ENCODE measurements at regions not wholly inside any gene's neighbourhood (a gene's known extent, or its start where the extent isn't known, plus 50 kb on each side); places are given as distances from the start of the nearest gene placed in this dataset.

DNA sequence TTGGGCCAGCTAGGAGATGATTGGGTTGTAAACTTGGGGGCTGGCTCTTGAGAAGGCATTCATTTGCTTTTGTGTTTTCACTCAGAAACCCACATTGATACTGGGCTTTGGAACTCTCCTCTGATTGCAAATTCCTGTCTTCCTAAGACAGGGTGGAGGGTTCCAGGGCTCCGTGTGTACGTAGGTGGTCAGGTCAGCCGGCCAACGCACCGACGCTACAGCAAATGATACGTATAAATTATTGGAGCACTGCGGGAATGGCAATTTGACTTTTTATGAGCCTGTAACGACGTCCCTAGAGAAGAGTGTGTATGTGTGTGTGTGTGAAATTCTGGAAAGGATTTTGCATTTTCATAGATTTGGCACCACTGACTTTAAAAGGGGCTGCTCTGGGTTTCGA, 236.9 kb downstream of the SHOX start:
- no peak overlapping the region for H3K4me3 ChIP-seq

GRCh38 chrX:866441-866990, 235.9 kb downstream of the SHOX start:
- DNase-seq (ENCODE audit: extremely low spot score): peak; percentile 50
- intact Hi-C loops (cut with DNase I): no loop called here
- Histone ChIP-seq H3K4me3 (no peak overlapping the region), H3K27ac (replicated peaks in 1 of 4) (no peak overlapping the region), H3K27me3 (peaks cover 0 to 29% (median 0%) of the 10 kb centered on the region in 4 donors), H3K9me3 (no peaks in the 10 kb centered on the region), H3K4me1 (no peaks in the 10 kb centered on the region), H3K36me3 (no peaks in the 10 kb centered on the region)
- 50% methylated on average over 18 of the region's 18 CpGs for WGBS
- TF ChIP-seq POLR2A (IDR thresholded peaks at IDR 0.05; ENCODE audit: low read depth) (no peak), POLR2AphosphoS5 (IDR thresholded peaks at IDR 0.05) (no peak), EP300 (IDR thresholded peaks at IDR 0.05) (no peak), CTCF (IDR thresholded peaks at IDR 0.05) (no peak)

More for the DNA sequence above, 236.9 kb downstream of the SHOX start:
- Histone ChIP-seq H3K36me3 (no peaks in the 10 kb centered on the region), H3K9me3 (no peaks in the 10 kb centered on the region), H3K27ac (replicated peaks in 1 of 4) (no peak overlapping the region), H3K27me3 (peaks cover 0 to 29% (median 0%) of the 10 kb centered on the region in 4 donors), H3K4me1 (no peaks in the 10 kb centered on the region)
- WGBS: 80% methylated on average over 11 of the region's 11 CpGs
- peak; percentile 64 for DNase-seq (ENCODE audit: extremely low spot score)
- TF ChIP-seq POLR2AphosphoS5 (IDR thresholded peaks at IDR 0.05): no peak
- TF ChIP-seq CTCF (IDR thresholded peaks at IDR 0.05): no peak
- no peak for TF ChIP-seq POLR2A (IDR thresholded peaks at IDR 0.05; ENCODE audit: low read depth)
- TF ChIP-seq EP300 (IDR thresholded peaks at IDR 0.05): no peak
- intact Hi-C loops (cut with DNase I): no loop called here

DNA sequence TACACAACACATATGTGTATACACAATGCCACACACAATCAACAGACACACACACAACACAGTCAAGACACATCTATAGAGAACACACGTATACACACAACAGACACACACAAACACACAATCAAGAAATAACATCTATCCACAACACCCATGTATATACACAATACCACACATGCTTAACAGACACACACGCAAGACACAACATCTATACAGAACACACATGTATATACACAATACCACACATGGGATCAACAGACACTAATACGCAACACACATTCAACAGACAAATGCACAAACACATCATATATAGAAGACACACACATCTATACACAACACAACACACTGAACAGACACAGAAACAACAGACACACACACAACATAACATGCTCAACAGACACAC, 234.8 kb downstream of the SHOX start:
- Histone ChIP-seq H3K36me3 (no peaks in the 10 kb centered on the region), H3K9me3 (no peaks in the 10 kb centered on the region), H3K4me1 (no peaks in the 10 kb centered on the region), H3K27ac (replicated peaks in 1 of 4) (no peak overlapping the region), H3K27me3 (peaks cover 0 to 29% (median 0%) of the 10 kb centered on the region in 4 donors), H3K4me3 (no peak overlapping the region)
- 90% methylated on average over 3 of the region's 3 CpGs for WGBS
- no peak for TF ChIP-seq POLR2AphosphoS5 (IDR thresholded peaks at IDR 0.05)
- TF ChIP-seq CTCF (IDR thresholded peaks at IDR 0.05): no peak
- no peak for TF ChIP-seq EP300 (IDR thresholded peaks at IDR 0.05)
- TF ChIP-seq POLR2A (IDR thresholded peaks at IDR 0.05; ENCODE audit: low read depth): no peak
- no peak for DNase-seq (ENCODE audit: extremely low spot score)
- intact Hi-C loops (cut with DNase I): no loop called here

DNA sequence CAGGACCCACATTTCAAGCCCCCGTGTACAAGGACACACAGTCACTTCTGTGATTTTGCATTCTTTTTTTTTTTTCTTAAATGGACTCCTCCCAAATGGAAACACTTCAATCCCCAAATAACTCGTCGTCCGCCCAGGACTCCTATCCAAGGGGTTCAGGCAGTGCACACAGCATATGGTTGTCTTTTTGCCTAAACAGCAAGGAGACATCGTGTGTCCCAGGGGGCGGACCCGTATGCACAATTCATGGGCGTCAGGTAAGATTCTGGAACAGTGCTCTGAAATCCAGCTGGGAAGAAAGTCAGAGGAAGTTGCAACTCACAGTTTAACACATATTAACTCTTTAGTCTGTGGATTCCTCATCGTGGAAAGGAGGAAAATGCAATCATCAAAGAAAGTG, 231.3 kb downstream of the SHOX start:
- WGBS: 19% methylated on average over 8 of the region's 9 CpGs

More for the DNA sequence above, 231.3 kb downstream of the SHOX start:
- TF ChIP-seq POLR2A (IDR thresholded peaks at IDR 0.05; ENCODE audit: low read depth): no peak
- no peak for TF ChIP-seq CTCF (IDR thresholded peaks at IDR 0.05)
- no peak for TF ChIP-seq EP300 (IDR thresholded peaks at IDR 0.05)
- no peak for TF ChIP-seq POLR2AphosphoS5 (IDR thresholded peaks at IDR 0.05)
- no peaks in the 10 kb centered on the region for H3K27me3 ChIP-seq
- no peak overlapping the region for H3K4me3 ChIP-seq
- no peak overlapping the region for H3K27ac ChIP-seq (replicated peaks in 1 of 4)
- intact Hi-C loops (cut with DNase I): no loop called here
- DNase-seq (ENCODE audit: extremely low spot score): no peak
- no peaks in the 10 kb centered on the region for H3K36me3 ChIP-seq
- H3K4me1 ChIP-seq: no peaks in the 10 kb centered on the region
- peaks cover 0 to 6% (median under 1%) of the 10 kb centered on the region in 4 donors for H3K9me3 ChIP-seq

All from esophagus muscularis mucosa (tissue), 4 donors.